Neural progenitor cell (in vitro differentiated cells): ENCODE measurements at regions not wholly inside any gene's neighbourhood (a gene's known extent, or its start where the extent isn't known, plus 50 kb on each side); places are given as distances from the start of the nearest gene placed in this dataset.

Experiments
- DNase-seq: peaks from one replicate; pipeline ENCODE4 v3.0.0-alpha.2; 2016; ENCODE audit warnings: low spot score
- H2AFZ ChIP-seq: fragments of 200-600 bp; sonication (generic); replicated peaks from 2 replicates; pipeline ENCODE4 v1.6.1; 2016; ENCODE audit warnings: antibody characterized with exemption
- H3F3A ChIP-seq: fragments of 200-600 bp; sonication (generic); 2 replicates; pipeline ENCODE4 v1.6.1; 2016; ENCODE audit warnings: antibody characterized with exemption, low read depth
- H3K27ac ChIP-seq: fragments of 200-600 bp; sonication (generic); 2 replicates; pipeline ENCODE4 v1.5.1; 2016; ENCODE audit warnings: mild to moderate bottlenecking
- H3K27me3 ChIP-seq: fragments of 200-600 bp; sonication (generic); 2 replicates; pipeline ENCODE4 v1.6.1; 2016; ENCODE audit warnings: mild to moderate bottlenecking, moderate library complexity
- H3K36me3 ChIP-seq: fragments of 200-600 bp; sonication (generic); 2 replicates; pipeline ENCODE4 v1.5.1; 2016
- H3K4me1 ChIP-seq: fragments of 200-600 bp; sonication (generic); 2 replicates; pipeline ENCODE4 v1.6.1; 2016; ENCODE audit warnings: mixed run types
- H3K4me2 ChIP-seq: fragments of 200-600 bp; sonication (generic); 2 replicates; pipeline ENCODE4 v1.6.1; 2016
- H3K4me3 ChIP-seq: fragments of 200-600 bp; sonication (generic); 2 replicates; pipeline ENCODE4 v1.5.1; 2016
- H3K79me2 ChIP-seq: fragments of 200-600 bp; sonication (generic); 2 replicates; pipeline ENCODE4 v1.6.1; 2016; ENCODE audit warnings: low read depth
- H3K9ac ChIP-seq: fragments of 200-600 bp; sonication (generic); 2 replicates; pipeline ENCODE4 v1.6.1; 2016
- H3K9me3 ChIP-seq: fragments of 200-600 bp; sonication (generic); 2 replicates; pipeline ENCODE4 v1.5.1; 2016; ENCODE audit warnings: low read depth
- H4K20me1 ChIP-seq: fragments of 200-600 bp; sonication (generic); 2 replicates; pipeline ENCODE4 v1.6.1; 2016; ENCODE audit warnings: low read depth
- H3K27ac Mint-ChIP-seq: 3 replicates; pipeline ENCODE4 v1.8.0; 2021; ENCODE audit warnings: mixed read lengths
- H3K27me3 Mint-ChIP-seq: 2 replicates; pipeline ENCODE4 v1.8.0; 2022; ENCODE audit warnings: low read depth, mild to moderate bottlenecking, inconsistent platforms, moderate library complexity, mixed read lengths; ENCODE audit not compliant: insufficient read depth
- H3K36me3 Mint-ChIP-seq: 3 replicates; pipeline ENCODE4 v1.8.0; 2021; ENCODE audit warnings: mixed read lengths
- H3K4me1 Mint-ChIP-seq: 3 replicates; pipeline ENCODE4 v1.8.0; 2021; ENCODE audit warnings: mixed read lengths
- H3K4me3 Mint-ChIP-seq: 3 replicates; pipeline ENCODE4 v1.8.0; 2021; ENCODE audit warnings: mild to moderate bottlenecking, moderate library complexity, mixed read lengths
- H3K9me3 Mint-ChIP-seq: 3 replicates; pipeline ENCODE4 v1.8.0; 2020; ENCODE audit warnings: mixed read lengths
- CTCF ChIP-seq: fragments of 200-600 bp; sonication (generic); IDR thresholded peaks from 2 replicates; pipeline ENCODE4 v1.5.1; 2017; ENCODE audit warnings: antibody characterized with exemption, mild to moderate bottlenecking
- EZH2 ChIP-seq: fragments of 200-600 bp; sonication (generic); IDR thresholded peaks from 2 replicates; pipeline ENCODE4 v1.6.1; 2017; ENCODE audit warnings: antibody characterized with exemption, mild to moderate bottlenecking, moderate library complexity
- EZH2phosphoT487 ChIP-seq: fragments of 200-600 bp; sonication (generic); IDR thresholded peaks from 2 replicates; pipeline ENCODE4 v1.6.1; 2017; ENCODE audit warnings: antibody characterized with exemption

GRCh38 chrX:110432091-110432905 is 73.7 kb downstream of the RTL9 start:
- Histone ChIP-seq H3K27ac (no peak overlapping the region), H3K4me3 (no peak overlapping the region), H3K4me1 (no peaks in the 10 kb centered on the region), H3K79me2 (no peaks in the 10 kb centered on the region), H3K27me3 (no peaks in the 10 kb centered on the region), H3K9me3 (no peaks in the 10 kb centered on the region), H3K4me2 (no peak overlapping the region), H4K20me1 (no peaks in the 10 kb centered on the region), H3K9ac (no peak overlapping the region), H3K36me3 (no peaks in the 10 kb centered on the region), H2AFZ (no peak overlapping the region), H3F3A (no peaks in the 10 kb centered on the region)
- Mint-ChIP-seq H3K4me3 (no peak overlapping the region), H3K36me3 (no peaks in the 10 kb centered on the region), H3K27ac (peak overlapping the region; percentile 85), H3K9me3 (no peaks in the 10 kb centered on the region), H3K27me3 (no peaks in the 10 kb centered on the region), H3K4me1 (peaks cover 55% of the 10 kb centered on the region)
- DNase-seq, result no peak
- TF ChIP-seq EZH2 (no peak), EZH2phosphoT487 (no peak), CTCF (no peak)

DNA sequence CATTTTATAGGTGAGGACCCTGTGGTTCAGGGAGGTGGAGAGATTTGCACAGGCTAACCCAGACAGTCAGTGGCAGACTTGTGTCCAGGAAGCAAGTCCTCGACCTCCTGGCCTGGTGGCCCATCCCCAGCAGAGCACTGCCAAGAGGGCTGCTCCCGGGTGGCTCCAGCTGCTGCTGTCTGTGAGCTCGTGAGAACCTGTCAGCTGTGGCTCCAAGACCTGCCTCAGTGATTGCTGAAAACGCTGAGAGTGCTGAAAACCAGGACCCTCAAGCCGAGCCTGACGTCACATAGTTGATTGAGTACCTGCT is 74.2 kb downstream of the RTL9 start:
- TF ChIP-seq EZH2 (no peak), CTCF (no peak), EZH2phosphoT487 (no peak)
- Histone ChIP-seq H3K4me3 (no peak overlapping the region), H3K9me3 (no peaks in the 10 kb centered on the region), H3K36me3 (no peaks in the 10 kb centered on the region), H4K20me1 (no peaks in the 10 kb centered on the region), H3F3A (no peaks in the 10 kb centered on the region), H3K4me2 (no peak overlapping the region), H3K27ac (no peak overlapping the region), H3K9ac (no peak overlapping the region), H2AFZ (no peak overlapping the region), H3K4me1 (no peaks in the 10 kb centered on the region), H3K79me2 (no peaks in the 10 kb centered on the region), H3K27me3 (no peaks in the 10 kb centered on the region)
- peaks cover 56% of the 10 kb centered on the region for H3K4me1 Mint-ChIP-seq
- no peaks in the 10 kb centered on the region for H3K27me3 Mint-ChIP-seq
- DNase-seq, result no peak
- H3K4me3 Mint-ChIP-seq, result no peak overlapping the region
- H3K36me3 Mint-ChIP-seq, result no peaks in the 10 kb centered on the region
- H3K9me3 Mint-ChIP-seq, result no peaks in the 10 kb centered on the region
- H3K27ac Mint-ChIP-seq, result no peak overlapping the region

- H3K9me3 Mint-ChIP-seq, result no peaks in the 10 kb centered on the region
- no peaks in the 10 kb centered on the region for H4K20me1 ChIP-seq
- DNase-seq, result no peak
- no peaks in the 10 kb centered on the region for H3F3A ChIP-seq
- H3K9me3 ChIP-seq, result no peaks in the 10 kb centered on the region
- H3K4me3 ChIP-seq, result no peak overlapping the region
- peaks cover 3% of the 10 kb centered on the region for H3K27me3 Mint-ChIP-seq
- H3K27me3 ChIP-seq, result no peaks in the 10 kb centered on the region
- no peak overlapping the region for H3K4me2 ChIP-seq
- H3K27ac Mint-ChIP-seq, result no peak overlapping the region
- H3K4me3 Mint-ChIP-seq, result no peak overlapping the region
- H3K79me2 ChIP-seq, result no peaks in the 10 kb centered on the region
- no peak overlapping the region for H2AFZ ChIP-seq
- H3K27ac ChIP-seq, result no peak overlapping the region
- H3K36me3 ChIP-seq, result no peaks in the 10 kb centered on the region
- H3K4me1 Mint-ChIP-seq, result peaks cover 70% of the 10 kb centered on the region
- H3K4me1 ChIP-seq, result no peaks in the 10 kb centered on the region
- H3K36me3 Mint-ChIP-seq, result no peaks in the 10 kb centered on the region
- TF ChIP-seq CTCF (no peak), EZH2phosphoT487 (no peak), EZH2 (no peak)
- no peak overlapping the region for H3K9ac ChIP-seq
These were observed 76.5 kb downstream of the RTL9 start for GRCh38 chrX:110435196-110435595.
